GM23338 (cell line): ENCODE measurements at regions not wholly inside any gene's neighbourhood (a gene's known extent, or its start where the extent isn't known, plus 50 kb on each side); places are given as distances from the start of the nearest gene placed in this dataset.

Source experiments
- ATAC-seq: fragments of 200-7000 bp; cut with Tn5 transposase; 3 replicates; pipeline ENCODE4 v1.9.1; 2020
- DNase-seq: peaks from one replicate; pipeline ENCODE4 v3.0.0-alpha.2; 2015; ENCODE audit warnings: low spot score
- H2AFZ ChIP-seq: fragments of 200-600 bp; sonication (generic); 2 replicates; pipeline ENCODE4 v1.8.0; 2016; ENCODE audit warnings: antibody characterized with exemption, mild to moderate bottlenecking, moderate library complexity
- H3F3A ChIP-seq: fragments of 200-600 bp; sonication (generic); replicated peaks from 2 replicates; pipeline ENCODE4 v1.8.0; 2017; ENCODE audit warnings: antibody characterized with exemption, mixed run types, low read depth
- H3K27ac ChIP-seq: fragments of 200-600 bp; sonication (generic); 2 replicates; pipeline ENCODE4 v1.6.1; 2016; ENCODE audit warnings: low read depth
- H3K27me3 ChIP-seq: fragments of 200-600 bp; sonication (generic); 2 replicates; pipeline ENCODE4 v1.8.0; 2016; ENCODE audit warnings: mild to moderate bottlenecking, mixed run types, moderate library complexity; ENCODE audit not compliant: insufficient read depth
- H3K36me3 ChIP-seq: fragments of 200-600 bp; sonication (generic); 2 replicates; pipeline ENCODE4 v1.8.0; 2016; ENCODE audit warnings: mild to moderate bottlenecking; ENCODE audit not compliant: insufficient read depth
- H3K4me1 ChIP-seq: fragments of 200-600 bp; sonication (generic); 2 replicates; pipeline ENCODE4 v1.8.0; 2016; ENCODE audit warnings: mild to moderate bottlenecking, moderate library complexity; ENCODE audit not compliant: insufficient read depth
- H3K4me2 ChIP-seq: fragments of 200-600 bp; sonication (generic); 2 replicates; pipeline ENCODE4 v1.7.1; 2017; ENCODE audit warnings: mixed run types
- H3K4me3 ChIP-seq: fragments of 200-600 bp; sonication (generic); 2 replicates; pipeline ENCODE4 v1.6.1; 2016; ENCODE audit warnings: mixed run types
- H3K79me2 ChIP-seq: fragments of 200-600 bp; sonication (generic); replicated peaks from 2 replicates; pipeline ENCODE4 v1.8.0; 2017; ENCODE audit warnings: mild to moderate bottlenecking; ENCODE audit not compliant: insufficient read depth
- H3K9me2 ChIP-seq: fragments of 200-600 bp; sonication (generic); 2 replicates; pipeline ENCODE4 v1.8.0; 2017; ENCODE audit not compliant: insufficient read depth
- H4K20me1 ChIP-seq: fragments of 200-600 bp; sonication (generic); replicated peaks from 2 replicates; pipeline ENCODE4 v1.8.0; 2017; ENCODE audit warnings: mild to moderate bottlenecking; ENCODE audit not compliant: insufficient read depth
- H3K27ac Mint-ChIP-seq: 2 replicates; pipeline ENCODE4 v1.8.0; 2020; ENCODE audit warnings: inconsistent platforms, mild to moderate bottlenecking, moderate library complexity, mixed read lengths
- H3K27me3 Mint-ChIP-seq: 3 replicates; pipeline ENCODE4 v1.8.0; 2022; ENCODE audit warnings: low read depth, mild to moderate bottlenecking, moderate library complexity, mixed read lengths, inconsistent platforms; ENCODE audit not compliant: insufficient read depth, poor library complexity
- H3K36me3 Mint-ChIP-seq: 3 replicates; pipeline ENCODE4 v1.8.0; 2021; ENCODE audit warnings: low read depth, mild to moderate bottlenecking, inconsistent platforms, moderate library complexity, mixed read lengths
- H3K4me1 Mint-ChIP-seq: 3 replicates; pipeline ENCODE4 v1.8.0; 2020; ENCODE audit warnings: mild to moderate bottlenecking, inconsistent platforms, mixed read lengths
- H3K4me3 Mint-ChIP-seq: 3 replicates; pipeline ENCODE4 v1.8.0; 2021; ENCODE audit warnings: moderate library complexity, mild to moderate bottlenecking, inconsistent platforms, mixed read lengths
- H3K9me3 Mint-ChIP-seq: 3 replicates; pipeline ENCODE4 v1.8.0; 2020; ENCODE audit warnings: moderate library complexity, mild to moderate bottlenecking, inconsistent platforms, mixed read lengths
- NANOG ChIP-seq: IDR thresholded peaks from 2 replicates; pipeline ENCODE4 v1.6.1; 2016; ENCODE audit warnings: antibody characterized with exemption, borderline replicate concordance
- ZNF114 ChIP-seq: fragments of 250-450 bp; sonication (Bioruptor Pico); IDR thresholded peaks from 2 replicates; pipeline ENCODE4 v1.5.0; 2020; ENCODE audit warnings: mild to moderate bottlenecking, moderate library complexity
- TF ChIP-seq, protein P1 (sequence below): IDR thresholded peaks from 2 replicates; pipeline ENCODE4 v1.6.1; 2016; ENCODE audit warnings: antibody characterized with exemption
- TF ChIP-seq, protein P2 (sequence below), 2 experiments: fragments of 200-600 bp in 1 of 2; sonication (generic) in 1 of 2; conservative IDR thresholded peaks; 2 replicates each; pipeline versions ENCODE4 v1.5.1 to v1.6.1; 2016 to 2017; ENCODE audit warnings: antibody characterized with exemption in 2 of 2, low read depth in 2 of 2, mild to moderate bottlenecking in 2 of 2, moderate library complexity in 1 of 2
- TF ChIP-seq, protein P3 (sequence below): fragments of 250-450 bp; sonication (Bioruptor Pico); IDR thresholded peaks from 2 replicates; pipeline ENCODE4 v1.5.0; 2020; ENCODE audit warnings: mild to moderate bottlenecking, moderate library complexity

DNA sequence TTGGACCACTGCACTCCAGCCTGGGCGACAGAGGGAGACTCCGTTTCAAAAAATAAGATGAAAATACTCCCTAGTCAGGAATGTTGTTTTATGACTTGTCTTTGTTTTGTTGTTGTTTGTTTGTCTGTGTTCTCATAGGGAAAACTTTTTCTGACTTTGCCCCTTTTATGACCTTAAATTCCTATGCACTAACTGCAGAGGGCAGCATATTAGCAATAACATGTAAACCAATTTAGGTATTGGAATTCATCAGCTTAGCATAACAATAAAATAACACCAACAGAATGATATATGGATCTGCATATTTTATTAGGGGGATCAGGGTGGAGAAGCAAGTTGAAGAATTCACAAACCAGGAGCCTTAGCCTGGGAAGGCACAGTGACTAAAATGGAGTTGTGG lies 631.5 kb downstream of the SUCLG1 start:
- H3K9me3 Mint-ChIP-seq, result no peaks in the 10 kb centered on the region; the same call in 2 of the 3 replicates

More for the DNA sequence above, 631.5 kb downstream of the SUCLG1 start:
- Mint-ChIP-seq H3K36me3 (no peaks in the 10 kb centered on the region), H3K27me3 (no peaks in the 10 kb centered on the region), H3K27ac (no peak overlapping the region), H3K4me3 (no peak overlapping the region), H3K4me1 (peaks cover 2% of the 10 kb centered on the region; the same call in 1 of the 3 replicates)
- Histone ChIP-seq H2AFZ (no peak overlapping the region), H3K27ac (no peak overlapping the region), H3K36me3 (no peaks in the 10 kb centered on the region), H3K4me3 (no peak overlapping the region), H3F3A (no peaks in the 10 kb centered on the region), H4K20me1 (no peaks in the 10 kb centered on the region), H3K4me2 (no peak overlapping the region), H3K27me3 (no peaks in the 10 kb centered on the region), H3K79me2 (no peaks in the 10 kb centered on the region), H3K9me2 (peaks cover 3% of the 10 kb centered on the region; the same call in 1 of the 2 replicates), H3K4me1 (no peaks in the 10 kb centered on the region)
- TF ChIP-seq NANOG (no peak), ZNF114 (CRISPR knock-in tag) (no peak)
- TF ChIP-seq, protein P1, sequence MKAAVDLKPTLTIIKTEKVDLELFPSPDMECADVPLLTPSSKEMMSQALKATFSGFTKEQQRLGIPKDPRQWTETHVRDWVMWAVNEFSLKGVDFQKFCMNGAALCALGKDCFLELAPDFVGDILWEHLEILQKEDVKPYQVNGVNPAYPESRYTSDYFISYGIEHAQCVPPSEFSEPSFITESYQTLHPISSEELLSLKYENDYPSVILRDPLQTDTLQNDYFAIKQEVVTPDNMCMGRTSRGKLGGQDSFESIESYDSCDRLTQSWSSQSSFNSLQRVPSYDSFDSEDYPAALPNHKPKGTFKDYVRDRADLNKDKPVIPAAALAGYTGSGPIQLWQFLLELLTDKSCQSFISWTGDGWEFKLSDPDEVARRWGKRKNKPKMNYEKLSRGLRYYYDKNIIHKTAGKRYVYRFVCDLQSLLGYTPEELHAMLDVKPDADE, result no peak
- TF ChIP-seq, protein P2, sequence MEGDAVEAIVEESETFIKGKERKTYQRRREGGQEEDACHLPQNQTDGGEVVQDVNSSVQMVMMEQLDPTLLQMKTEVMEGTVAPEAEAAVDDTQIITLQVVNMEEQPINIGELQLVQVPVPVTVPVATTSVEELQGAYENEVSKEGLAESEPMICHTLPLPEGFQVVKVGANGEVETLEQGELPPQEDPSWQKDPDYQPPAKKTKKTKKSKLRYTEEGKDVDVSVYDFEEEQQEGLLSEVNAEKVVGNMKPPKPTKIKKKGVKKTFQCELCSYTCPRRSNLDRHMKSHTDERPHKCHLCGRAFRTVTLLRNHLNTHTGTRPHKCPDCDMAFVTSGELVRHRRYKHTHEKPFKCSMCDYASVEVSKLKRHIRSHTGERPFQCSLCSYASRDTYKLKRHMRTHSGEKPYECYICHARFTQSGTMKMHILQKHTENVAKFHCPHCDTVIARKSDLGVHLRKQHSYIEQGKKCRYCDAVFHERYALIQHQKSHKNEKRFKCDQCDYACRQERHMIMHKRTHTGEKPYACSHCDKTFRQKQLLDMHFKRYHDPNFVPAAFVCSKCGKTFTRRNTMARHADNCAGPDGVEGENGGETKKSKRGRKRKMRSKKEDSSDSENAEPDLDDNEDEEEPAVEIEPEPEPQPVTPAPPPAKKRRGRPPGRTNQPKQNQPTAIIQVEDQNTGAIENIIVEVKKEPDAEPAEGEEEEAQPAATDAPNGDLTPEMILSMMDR (conservative IDR thresholded peaks at IDR 0.05; ENCODE audit: low read depth in 2 of 2), result peak; percentile 43 to 50
- TF ChIP-seq, protein P3, sequence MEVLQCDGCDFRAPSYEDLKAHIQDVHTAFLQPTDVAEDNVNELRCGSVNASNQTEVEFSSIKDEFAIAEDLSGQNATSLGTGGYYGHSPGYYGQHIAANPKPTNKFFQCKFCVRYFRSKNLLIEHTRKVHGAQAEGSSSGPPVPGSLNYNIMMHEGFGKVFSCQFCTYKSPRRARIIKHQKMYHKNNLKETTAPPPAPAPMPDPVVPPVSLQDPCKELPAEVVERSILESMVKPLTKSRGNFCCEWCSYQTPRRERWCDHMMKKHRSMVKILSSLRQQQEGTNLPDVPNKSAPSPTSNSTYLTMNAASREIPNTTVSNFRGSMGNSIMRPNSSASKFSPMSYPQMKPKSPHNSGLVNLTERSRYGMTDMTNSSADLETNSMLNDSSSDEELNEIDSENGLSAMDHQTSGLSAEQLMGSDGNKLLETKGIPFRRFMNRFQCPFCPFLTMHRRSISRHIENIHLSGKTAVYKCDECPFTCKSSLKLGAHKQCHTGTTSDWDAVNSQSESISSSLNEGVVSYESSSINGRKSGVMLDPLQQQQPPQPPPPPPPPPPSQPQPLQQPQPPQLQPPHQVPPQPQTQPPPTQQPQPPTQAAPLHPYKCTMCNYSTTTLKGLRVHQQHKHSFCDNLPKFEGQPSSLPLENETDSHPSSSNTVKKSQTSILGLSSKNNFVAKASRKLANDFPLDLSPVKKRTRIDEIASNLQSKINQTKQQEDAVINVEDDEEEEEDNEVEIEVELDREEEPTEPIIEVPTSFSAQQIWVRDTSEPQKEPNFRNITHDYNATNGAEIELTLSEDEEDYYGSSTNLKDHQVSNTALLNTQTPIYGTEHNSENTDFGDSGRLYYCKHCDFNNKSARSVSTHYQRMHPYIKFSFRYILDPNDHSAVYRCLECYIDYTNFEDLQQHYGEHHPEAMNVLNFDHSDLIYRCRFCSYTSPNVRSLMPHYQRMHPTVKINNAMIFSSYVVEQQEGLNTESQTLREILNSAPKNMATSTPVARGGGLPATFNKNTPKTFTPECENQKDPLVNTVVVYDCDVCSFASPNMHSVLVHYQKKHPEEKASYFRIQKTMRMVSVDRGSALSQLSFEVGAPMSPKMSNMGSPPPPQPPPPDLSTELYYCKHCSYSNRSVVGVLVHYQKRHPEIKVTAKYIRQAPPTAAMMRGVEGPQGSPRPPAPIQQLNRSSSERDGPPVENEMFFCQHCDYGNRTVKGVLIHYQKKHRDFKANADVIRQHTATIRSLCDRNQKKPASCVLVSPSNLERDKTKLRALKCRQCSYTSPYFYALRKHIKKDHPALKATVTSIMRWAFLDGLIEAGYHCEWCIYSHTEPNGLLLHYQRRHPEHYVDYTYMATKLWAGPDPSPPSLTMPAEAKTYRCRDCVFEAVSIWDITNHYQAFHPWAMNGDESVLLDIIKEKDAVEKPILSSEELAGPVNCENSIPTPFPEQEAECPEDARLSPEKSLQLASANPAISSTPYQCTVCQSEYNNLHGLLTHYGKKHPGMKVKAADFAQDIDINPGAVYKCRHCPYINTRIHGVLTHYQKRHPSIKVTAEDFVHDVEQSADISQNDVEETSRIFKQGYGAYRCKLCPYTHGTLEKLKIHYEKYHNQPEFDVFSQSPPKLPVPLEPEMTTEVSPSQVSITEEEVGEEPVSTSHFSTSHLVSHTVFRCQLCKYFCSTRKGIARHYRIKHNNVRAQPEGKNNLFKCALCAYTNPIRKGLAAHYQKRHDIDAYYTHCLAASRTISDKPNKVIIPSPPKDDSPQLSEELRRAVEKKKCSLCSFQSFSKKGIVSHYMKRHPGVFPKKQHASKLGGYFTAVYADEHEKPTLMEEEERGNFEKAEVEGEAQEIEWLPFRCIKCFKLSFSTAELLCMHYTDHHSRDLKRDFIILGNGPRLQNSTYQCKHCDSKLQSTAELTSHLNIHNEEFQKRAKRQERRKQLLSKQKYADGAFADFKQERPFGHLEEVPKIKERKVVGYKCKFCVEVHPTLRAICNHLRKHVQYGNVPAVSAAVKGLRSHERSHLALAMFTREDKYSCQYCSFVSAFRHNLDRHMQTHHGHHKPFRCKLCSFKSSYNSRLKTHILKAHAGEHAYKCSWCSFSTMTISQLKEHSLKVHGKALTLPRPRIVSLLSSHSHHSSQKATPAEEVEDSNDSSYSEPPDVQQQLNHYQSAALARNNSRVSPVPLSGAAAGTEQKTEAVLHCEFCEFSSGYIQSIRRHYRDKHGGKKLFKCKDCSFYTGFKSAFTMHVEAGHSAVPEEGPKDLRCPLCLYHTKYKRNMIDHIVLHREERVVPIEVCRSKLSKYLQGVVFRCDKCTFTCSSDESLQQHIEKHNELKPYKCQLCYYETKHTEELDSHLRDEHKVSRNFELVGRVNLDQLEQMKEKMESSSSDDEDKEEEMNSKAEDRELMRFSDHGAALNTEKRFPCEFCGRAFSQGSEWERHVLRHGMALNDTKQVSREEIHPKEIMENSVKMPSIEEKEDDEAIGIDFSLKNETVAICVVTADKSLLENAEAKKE, result no peak
- DNase-seq, result no peak
- no peak for ATAC-seq
